Fibroblast of pulmonary artery (primary cell): ENCODE measurements at regions not wholly inside any gene's neighbourhood (a gene's known extent, or its start where the extent isn't known, plus 50 kb on each side); places are given as distances from the start of the nearest gene placed in this dataset.

Experiments
- DNase-seq: peaks from one replicate; pipeline ENCODE4 v3.0.0-alpha.2; 2010; ENCODE audit warnings: low read depth
- H3K4me3 ChIP-seq: replicated peaks from 2 replicates; pipeline ENCODE4 v1.5.1; 2011; ENCODE audit warnings: low read depth, mild to moderate bottlenecking, control low read depth, low read length, moderate library complexity
- TF ChIP-seq, protein P1 (sequence below): IDR thresholded peaks from 2 replicates; pipeline ENCODE4 v1.5.1; 2011; ENCODE audit warnings: mild to moderate bottlenecking, control low read depth, low read length, inconsistent platforms; ENCODE audit errors: missing control alignments

DNA sequence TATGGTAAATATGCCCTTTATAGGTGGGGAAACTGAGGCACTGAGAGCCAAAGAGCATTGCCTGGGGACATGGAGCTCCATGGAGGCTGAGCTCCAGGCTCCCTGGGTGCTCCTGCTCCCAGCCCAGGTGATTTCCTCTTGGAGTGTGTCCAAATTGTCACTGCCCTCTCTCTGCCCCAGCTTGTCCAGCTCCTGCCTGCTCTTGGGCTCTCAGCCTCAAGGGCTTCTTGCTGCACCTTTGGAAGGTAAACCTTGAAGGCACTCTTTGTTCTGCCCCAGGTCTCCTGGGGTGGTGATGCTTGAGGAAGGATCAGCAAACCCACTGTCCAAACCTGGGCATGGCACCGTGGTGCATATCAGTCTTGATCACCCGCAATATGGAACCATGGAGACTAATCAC is 166.1 kb downstream of the RPS24 start:
- no peak overlapping the region for H3K4me3 ChIP-seq
- DNase-seq, result no peak

GRCh38 chr10:78200686-78201085 is 167.0 kb downstream of the RPS24 start:
- TF ChIP-seq, protein P1, sequence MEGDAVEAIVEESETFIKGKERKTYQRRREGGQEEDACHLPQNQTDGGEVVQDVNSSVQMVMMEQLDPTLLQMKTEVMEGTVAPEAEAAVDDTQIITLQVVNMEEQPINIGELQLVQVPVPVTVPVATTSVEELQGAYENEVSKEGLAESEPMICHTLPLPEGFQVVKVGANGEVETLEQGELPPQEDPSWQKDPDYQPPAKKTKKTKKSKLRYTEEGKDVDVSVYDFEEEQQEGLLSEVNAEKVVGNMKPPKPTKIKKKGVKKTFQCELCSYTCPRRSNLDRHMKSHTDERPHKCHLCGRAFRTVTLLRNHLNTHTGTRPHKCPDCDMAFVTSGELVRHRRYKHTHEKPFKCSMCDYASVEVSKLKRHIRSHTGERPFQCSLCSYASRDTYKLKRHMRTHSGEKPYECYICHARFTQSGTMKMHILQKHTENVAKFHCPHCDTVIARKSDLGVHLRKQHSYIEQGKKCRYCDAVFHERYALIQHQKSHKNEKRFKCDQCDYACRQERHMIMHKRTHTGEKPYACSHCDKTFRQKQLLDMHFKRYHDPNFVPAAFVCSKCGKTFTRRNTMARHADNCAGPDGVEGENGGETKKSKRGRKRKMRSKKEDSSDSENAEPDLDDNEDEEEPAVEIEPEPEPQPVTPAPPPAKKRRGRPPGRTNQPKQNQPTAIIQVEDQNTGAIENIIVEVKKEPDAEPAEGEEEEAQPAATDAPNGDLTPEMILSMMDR, result no peak
- H3K4me3 ChIP-seq, result no peak overlapping the region
- no peak for DNase-seq

More for the DNA sequence above, 166.1 kb downstream of the RPS24 start:
- TF ChIP-seq, protein P1, result no peak

DNA sequence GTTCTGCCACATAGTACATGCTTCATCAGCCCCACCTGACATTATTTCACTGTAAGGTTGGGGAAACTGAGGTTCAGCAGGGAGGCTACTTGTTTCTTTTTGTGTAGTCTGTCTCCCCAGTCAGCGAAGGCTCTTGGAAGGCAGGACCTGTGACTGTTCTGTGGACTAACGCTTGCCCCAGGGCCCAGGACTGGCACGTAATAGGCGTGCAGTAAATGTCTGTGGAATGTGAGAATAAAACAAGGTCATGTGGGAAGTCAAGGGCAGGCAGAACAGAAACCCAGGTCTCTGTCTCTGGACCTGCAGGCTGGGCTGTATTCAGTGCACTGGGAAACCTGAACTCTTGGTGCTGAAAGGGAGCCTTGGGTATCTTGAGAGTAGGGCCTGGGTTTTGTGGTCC is 168.7 kb downstream of the RPS24 start:
- TF ChIP-seq, protein P1, result no peak
- H3K4me3 ChIP-seq, result no peak overlapping the region
- DNase-seq, result no peak

DNA sequence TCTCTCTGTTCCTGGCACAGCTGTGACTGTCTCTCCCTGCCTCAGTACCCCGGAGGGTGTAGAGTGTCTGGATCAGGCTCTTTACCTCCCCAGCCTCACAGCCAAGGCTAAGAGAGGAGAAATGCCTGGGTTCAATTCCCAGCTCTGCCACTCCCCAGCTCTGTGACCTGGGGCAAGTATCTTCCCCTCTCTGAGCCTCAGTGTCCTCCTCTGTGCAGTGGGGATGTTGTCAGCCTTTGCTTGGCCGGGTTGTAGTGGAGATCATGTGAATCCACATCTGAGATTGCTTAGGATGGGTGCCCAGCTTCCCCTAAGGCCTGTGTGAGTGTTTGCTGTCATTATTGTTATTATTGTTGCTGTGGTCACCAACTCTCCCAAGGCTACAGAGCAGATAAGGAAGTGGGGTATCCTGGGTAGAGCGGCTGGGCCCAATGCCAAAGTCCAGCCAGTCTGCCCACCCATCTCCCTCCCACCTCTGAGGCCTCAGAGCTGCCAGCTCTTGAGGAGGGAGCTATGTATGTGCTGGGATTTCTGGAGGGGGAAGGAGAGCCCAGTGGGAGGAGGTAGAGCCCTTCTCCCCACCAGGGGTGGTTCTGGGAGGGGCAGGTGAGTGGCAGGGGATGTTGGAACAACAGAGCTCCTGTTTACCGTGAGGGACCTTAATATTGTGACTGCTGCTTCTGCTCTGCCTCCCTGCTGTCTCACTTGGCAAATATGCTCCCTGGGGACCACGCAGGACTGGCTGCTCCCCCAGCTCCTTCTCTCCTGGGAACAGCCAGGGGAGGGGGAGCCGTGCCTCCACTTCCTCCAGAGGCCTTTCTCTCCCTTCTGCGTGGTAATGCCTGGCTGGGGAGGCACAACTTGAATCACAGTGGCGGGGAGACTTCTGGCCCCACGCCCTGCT is 170.5 kb downstream of the RPS24 start:
- TF ChIP-seq, protein P1, result no peak
- DNase-seq, result peak; percentile 58

GRCh38 chr10:78205457-78206016 is 171.9 kb downstream of the RPS24 start:
- no peak overlapping the region for H3K4me3 ChIP-seq
- no peak for DNase-seq
- TF ChIP-seq, protein P1, result no peak

More for the DNA sequence above, 170.5 kb downstream of the RPS24 start:
- no peak overlapping the region for H3K4me3 ChIP-seq

- TF ChIP-seq, protein P1, result no peak
- no peak for DNase-seq
- H3K4me3 ChIP-seq, result no peak overlapping the region
Observed at GRCh38 chr10:78207216-78207615, 173.6 kb downstream of the RPS24 start.
